ACC112 (cell line): ENCODE measurements at regions not wholly inside any gene's neighbourhood (a gene's known extent, or its start where the extent isn't known, plus 50 kb on each side); places are given as distances from the start of the nearest gene placed in this dataset.

Experiments
- H2AFZ ChIP-seq: fragments of 200-600 bp; sonication (generic); one replicate; pipeline ENCODE4 v1.6.0; 2017; ENCODE audit warnings: antibody characterized with exemption, low read length; ENCODE audit not compliant: unreplicated experiment
- H3K27ac ChIP-seq: fragments of 200-600 bp; sonication (generic); 2 replicates; pipeline ENCODE4 v1.5.1; 2014; ENCODE audit warnings: low read depth, mild to moderate bottlenecking, antibody characterized with exemption, low read length, moderate library complexity
- H3K27me3 ChIP-seq: fragments of 200-600 bp; sonication (generic); 2 replicates; pipeline ENCODE4 v1.6.1; 2014; ENCODE audit warnings: mild to moderate bottlenecking, antibody characterized with exemption, low read length, moderate library complexity, mixed read lengths; ENCODE audit not compliant: insufficient read depth
- H3K36me3 ChIP-seq: fragments of 200-600 bp; sonication (generic); 2 replicates; pipeline ENCODE4 v1.6.1; 2016; ENCODE audit warnings: mild to moderate bottlenecking, antibody characterized with exemption, low read length, moderate library complexity, mixed read lengths; ENCODE audit not compliant: insufficient read depth
- H3K4me1 ChIP-seq: fragments of 200-600 bp; sonication (generic); one replicate; pipeline ENCODE4 v1.6.1; 2016; ENCODE audit warnings: low read length, mixed read lengths; ENCODE audit not compliant: insufficient read depth, unreplicated experiment, control insufficient read depth
- H3K4me3 ChIP-seq: fragments of 200-600 bp; sonication (generic); 2 replicates; pipeline ENCODE4 v1.5.1; 2014; ENCODE audit warnings: mild to moderate bottlenecking, low read depth, low read length
- H3K79me2 ChIP-seq: fragments of 200-600 bp; sonication (generic); one replicate; pipeline ENCODE4 v1.6.0; 2016; ENCODE audit warnings: low read length; ENCODE audit not compliant: control insufficient read depth, unreplicated experiment, insufficient read depth

- Histone ChIP-seq H3K27me3 (no peaks in the 10 kb centered on the region), H3K4me1 (no peaks in the 10 kb centered on the region), H2AFZ (no peak overlapping the region), H3K4me3 (no peak overlapping the region), H3K79me2 (no peaks in the 10 kb centered on the region), H3K36me3 (no peaks in the 10 kb centered on the region), H3K27ac (no peak overlapping the region)
These were observed 182.0 kb upstream of the BCOR start for GRCh38 chrX:40279762-40280161.

DNA sequence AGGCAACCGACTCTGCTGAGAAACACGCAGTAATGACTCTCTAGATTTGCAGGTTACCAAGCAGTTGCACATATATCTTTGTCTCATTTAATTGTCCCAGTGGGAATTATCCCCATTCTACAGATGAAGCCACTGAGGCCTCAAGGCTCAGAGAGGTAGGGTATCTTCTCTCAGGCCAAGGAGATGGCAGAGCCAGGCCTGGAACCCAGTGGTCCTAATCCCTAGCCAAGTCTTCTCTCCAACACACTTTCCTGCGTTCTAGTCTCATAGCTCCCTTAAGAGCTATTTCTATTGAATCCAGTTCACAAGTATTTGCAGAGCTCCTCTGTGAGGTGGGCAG lies 181.3 kb upstream of the BCOR start:
- no peak overlapping the region for H2AFZ ChIP-seq
- H3K79me2 ChIP-seq = no peaks in the 10 kb centered on the region
- no peaks in the 10 kb centered on the region for H3K27me3 ChIP-seq
- no peak overlapping the region for H3K4me3 ChIP-seq
- no peaks in the 10 kb centered on the region for H3K4me1 ChIP-seq
- H3K27ac ChIP-seq = no peak overlapping the region
- H3K36me3 ChIP-seq = no peaks in the 10 kb centered on the region

DNA sequence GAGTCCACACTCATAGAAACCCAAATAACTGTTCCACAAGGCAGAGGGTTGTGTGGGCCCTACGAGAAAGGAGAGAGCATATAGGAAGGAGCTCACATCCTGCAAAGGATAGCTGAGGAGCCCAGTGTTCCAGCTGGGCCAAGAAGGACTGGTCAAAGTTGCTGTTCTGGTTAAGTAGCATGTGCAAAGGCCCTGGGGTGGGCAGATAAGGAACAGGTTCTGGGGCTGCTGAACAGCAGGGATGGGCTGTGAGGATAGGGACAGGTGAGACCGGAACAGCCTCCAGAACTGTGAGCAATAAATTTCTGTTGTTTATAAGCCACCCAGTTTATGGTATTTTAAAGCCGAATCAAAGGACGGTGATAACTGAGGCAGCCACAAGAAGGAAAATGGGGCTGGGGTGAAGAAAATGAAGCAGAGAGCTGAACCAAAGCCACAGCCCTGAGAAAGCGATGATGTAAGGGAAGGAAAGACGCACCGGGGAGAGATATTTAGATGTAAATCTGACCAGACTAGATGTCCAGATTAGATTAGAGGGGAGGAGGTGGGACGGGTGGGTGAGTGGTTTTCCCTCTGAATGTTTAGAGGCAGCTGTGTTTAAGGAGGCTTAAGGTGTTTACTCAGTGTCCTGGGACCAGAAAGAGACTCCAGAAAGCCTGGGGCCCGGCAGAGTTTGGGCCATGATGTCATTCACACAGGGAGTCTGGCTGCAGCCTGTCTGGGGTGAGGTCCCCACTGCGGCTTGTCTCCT lies 180.8 kb upstream of the BCOR start:
- H3K4me3 ChIP-seq = no peak overlapping the region
- no peak overlapping the region for H2AFZ ChIP-seq
- H3K79me2 ChIP-seq = no peaks in the 10 kb centered on the region
- H3K36me3 ChIP-seq = no peaks in the 10 kb centered on the region
- H3K27me3 ChIP-seq = no peaks in the 10 kb centered on the region
- H3K4me1 ChIP-seq = no peaks in the 10 kb centered on the region
- H3K27ac ChIP-seq = no peak overlapping the region

- Histone ChIP-seq H3K4me1 (no peaks in the 10 kb centered on the region), H3K36me3 (no peaks in the 10 kb centered on the region), H2AFZ (no peak overlapping the region), H3K79me2 (no peaks in the 10 kb centered on the region), H3K4me3 (no peak overlapping the region), H3K27me3 (no peaks in the 10 kb centered on the region), H3K27ac (no peak overlapping the region)
These were observed 179.9 kb upstream of the BCOR start for GRCh38 chrX:40277672-40278071.

GRCh38 chrX:40273356-40274050 lies 175.7 kb upstream of the BCOR start:
- Histone ChIP-seq H3K27ac (no peak overlapping the region), H3K36me3 (no peaks in the 10 kb centered on the region), H3K4me1 (no peaks in the 10 kb centered on the region), H3K79me2 (no peaks in the 10 kb centered on the region), H2AFZ (no peak overlapping the region), H3K4me3 (no peak overlapping the region), H3K27me3 (no peaks in the 10 kb centered on the region)

- H3K36me3 ChIP-seq = no peaks in the 10 kb centered on the region
- H2AFZ ChIP-seq = no peak overlapping the region
- H3K79me2 ChIP-seq = no peaks in the 10 kb centered on the region
- no peaks in the 10 kb centered on the region for H3K27me3 ChIP-seq
- peaks cover under 1% of the 10 kb centered on the region for H3K4me1 ChIP-seq
- H3K27ac ChIP-seq = no peak overlapping the region
- H3K4me3 ChIP-seq = no peak overlapping the region
These were observed 175.0 kb upstream of the BCOR start for GRCh38 chrX:40272776-40273175.

DNA sequence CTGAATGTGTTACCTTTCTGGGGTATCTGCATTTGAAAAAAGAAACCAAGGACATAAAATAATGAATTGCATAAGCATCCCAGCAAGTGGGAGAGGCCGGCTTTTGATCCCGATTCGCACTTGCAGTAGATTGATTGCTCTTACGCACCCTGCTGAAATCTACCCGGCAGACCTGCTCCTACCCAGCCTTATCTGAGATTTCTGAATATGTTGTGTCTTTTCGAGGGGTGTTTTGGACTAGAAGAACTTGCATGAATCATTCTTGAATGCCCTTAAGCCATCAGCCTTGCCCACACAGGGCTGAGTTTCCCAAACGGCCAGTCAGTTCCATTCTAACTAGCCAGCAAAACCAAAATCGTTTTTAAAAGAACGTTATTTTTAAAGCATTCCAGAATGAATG lies 174.4 kb upstream of the BCOR start:
- H3K79me2 ChIP-seq = no peaks in the 10 kb centered on the region
- no peak overlapping the region for H3K4me3 ChIP-seq
- H3K27ac ChIP-seq = no peak overlapping the region
- peaks cover 3% of the 10 kb centered on the region for H3K4me1 ChIP-seq
- no peaks in the 10 kb centered on the region for H3K27me3 ChIP-seq
- H3K36me3 ChIP-seq = no peaks in the 10 kb centered on the region
- no peak overlapping the region for H2AFZ ChIP-seq

GRCh38 chrX:40268188-40268520 lies 170.4 kb upstream of the BCOR start:
- Histone ChIP-seq H2AFZ (no peak overlapping the region), H3K4me1 (peaks cover 6% of the 10 kb centered on the region)

DNA sequence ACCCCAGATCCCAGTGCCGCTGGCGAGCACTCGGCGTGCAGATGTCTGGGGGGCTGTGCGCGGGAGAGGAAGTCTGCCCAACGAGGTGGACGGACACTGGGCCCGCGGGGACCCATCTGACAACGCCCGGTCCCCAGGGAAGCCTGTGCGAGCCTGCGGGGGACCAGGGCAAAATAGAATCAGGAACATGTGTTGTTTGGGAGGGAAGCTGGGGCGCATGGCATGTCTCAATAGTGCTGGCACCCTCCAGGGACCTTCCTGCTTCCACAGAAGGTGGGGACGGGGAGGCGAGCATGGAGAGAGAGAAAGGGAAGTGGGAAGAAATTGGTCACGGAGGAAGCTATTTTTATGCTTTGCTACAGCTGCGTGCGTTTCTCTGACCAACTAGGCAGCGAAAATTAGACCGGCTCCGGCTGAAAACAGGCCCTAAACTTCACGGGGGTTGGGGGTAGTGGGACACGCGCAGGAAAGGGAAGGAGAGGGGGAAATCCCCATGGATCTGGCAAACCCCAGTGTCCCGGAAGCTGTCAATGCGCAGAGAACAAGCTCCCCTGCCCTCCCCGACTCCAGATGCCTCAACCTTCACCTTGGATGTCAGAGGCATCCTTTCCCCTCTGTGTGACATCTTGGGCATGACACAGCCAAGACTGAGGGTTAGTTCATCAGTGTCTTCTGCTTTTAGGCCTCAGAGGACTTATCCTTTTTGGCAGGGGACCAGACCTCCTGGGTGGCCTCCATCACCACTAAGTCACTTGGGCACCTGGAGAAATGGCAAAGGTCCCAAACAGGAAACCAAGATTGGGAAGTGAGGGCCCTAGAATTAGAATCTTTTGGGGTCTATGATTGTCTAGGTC lies 169.8 kb upstream of the BCOR start:
- H3K27ac ChIP-seq = no peak overlapping the region
- H3K36me3 ChIP-seq = no peaks in the 10 kb centered on the region
- no peaks in the 10 kb centered on the region for H3K27me3 ChIP-seq
- peak overlapping the region; percentile 86 for H3K4me3 ChIP-seq
- H2AFZ ChIP-seq = peak overlapping the region; percentile 51
- peaks cover 12% of the 10 kb centered on the region for H3K4me1 ChIP-seq
- no peaks in the 10 kb centered on the region for H3K79me2 ChIP-seq

More at GRCh38 chrX:40268188-40268520, 170.4 kb upstream of the BCOR start:
- Histone ChIP-seq H3K36me3 (no peaks in the 10 kb centered on the region), H3K27ac (no peak overlapping the region), H3K4me3 (no peak overlapping the region), H3K27me3 (no peaks in the 10 kb centered on the region), H3K79me2 (no peaks in the 10 kb centered on the region)

- H3K4me3 ChIP-seq = peak overlapping the region; percentile 86
- no peaks in the 10 kb centered on the region for H3K36me3 ChIP-seq
- peak overlapping the region; percentile 68 for H2AFZ ChIP-seq
- H3K27ac ChIP-seq = peak overlapping the region; percentile 23; the same call in 1 of the 2 replicates
- no peaks in the 10 kb centered on the region for H3K27me3 ChIP-seq
- peaks cover 21% of the 10 kb centered on the region for H3K4me1 ChIP-seq
- no peaks in the 10 kb centered on the region for H3K79me2 ChIP-seq
These were observed 169.0 kb upstream of the BCOR start for GRCh38 chrX:40266490-40267333.
